A549 (cell line): ENCODE measurements at regions not wholly inside any gene's neighbourhood (a gene's known extent, or its start where the extent isn't known, plus 50 kb on each side); places are given as distances from the start of the nearest gene placed in this dataset.

Experiments used
- CTCF ChIP-seq: fragments of >200 bp; sonication (Bioruptor Twin); formaldehyde crosslinking; IDR thresholded peaks from 3 replicates; pipeline ENCODE4 v1.5.1; 2016
- FOSL2 ChIP-seq, 2 experiments: fragments of 450-650 bp in 1 of 2; fragments of >200 bp in 1 of 2; sonication (Bioruptor Twin) in 1 of 2; formaldehyde crosslinking; IDR thresholded peaks; 2 replicates each; pipeline versions ENCODE4 v1.5.0 to v1.6.1; 2016 to 2020; ENCODE audit warnings: mild to moderate bottlenecking in 1 of 2, moderate library complexity in 1 of 2
- RFX5 ChIP-seq: fragments of 450-650 bp; IDR thresholded peaks from 2 replicates; pipeline ENCODE4 v1.7.1; 2014; ENCODE audit warnings: antibody characterized with exemption, mild to moderate bottlenecking, moderate library complexity

- TF ChIP-seq FOSL2 (IDR thresholded peaks at IDR 0.05) (no peak), FOSL2 (CRISPR knock-in tag; IDR thresholded peaks at IDR 0.05) (no peak), CTCF (no peak), RFX5 (no peak)
These were observed 218.0 kb upstream of the ADGRL4 start for GRCh38 chr1:79224537-79224936.
